Upper lobe of left lung (tissue), 6 donors: ENCODE measurements at regions not wholly inside any gene's neighbourhood (a gene's known extent, or its start where the extent isn't known, plus 50 kb on each side); places are given as distances from the start of the nearest gene placed in this dataset.

Source experiments
- ATAC-seq, 2 donors: fragments of 200-7000 bp; cut with Tn5 transposase; one replicate each; pipeline ENCODE4 v1.9.1; 2022; ENCODE audit warnings: mild to moderate bottlenecking in 2 of 2, moderate library complexity in 2 of 2; ENCODE audit not compliant: low FRiP score in 2 of 2
- DNase-seq, 2 donors: peaks; one replicate each; pipeline ENCODE4 v3.0.0-alpha.2; 2019 to 2020
- H3K27ac ChIP-seq, 4 donors: fragments of 200-600 bp; sonication (generic); one replicate each; pipeline ENCODE4 v1.5.1; 2016 to 2019
- H3K27me3 ChIP-seq, 4 donors: fragments of 200-600 bp; sonication (generic); one replicate each; pipeline ENCODE4 v1.5.1; 2017 to 2019
- H3K36me3 ChIP-seq, 4 donors: fragments of 200-600 bp; sonication (generic); one replicate each; pipeline ENCODE4 v1.5.1; 2016 to 2019
- H3K4me1 ChIP-seq, 4 donors: fragments of 200-600 bp; sonication (generic); one replicate each; pipeline ENCODE4 v1.5.1; 2018 to 2019
- H3K4me3 ChIP-seq, 4 donors: fragments of 200-600 bp; sonication (generic); one replicate each; pipeline ENCODE4 v1.5.1; 2017 to 2019; ENCODE audit warnings: mild to moderate bottlenecking in 2 of 4, moderate library complexity in 1 of 4
- H3K9me3 ChIP-seq, 4 donors: fragments of 200-600 bp; sonication (generic); one replicate each; pipeline ENCODE4 v1.5.1; 2018 to 2019
- CTCF ChIP-seq, 6 experiments: fragments of 450-650 bp in 4 of 6; fragments of 200-600 bp in 2 of 6; sonication (generic) in 2 of 6; IDR thresholded peaks; one replicate each; pipeline ENCODE4 v1.5.1; 2016 to 2019; ENCODE audit warnings: antibody characterized with exemption in 6 of 6
- EP300 ChIP-seq, 4 donors: sonication (generic); formaldehyde crosslinking; IDR thresholded peaks; one replicate each; pipeline ENCODE4 v1.5.1; 2017; ENCODE audit warnings: antibody characterized with exemption in 4 of 4, control low read depth in 2 of 4
- POLR2A ChIP-seq, 4 donors: fragments of 450-650 bp; IDR thresholded peaks; one replicate each; pipeline ENCODE4 v1.5.1; 2016 to 2017; ENCODE audit warnings: antibody characterized with exemption in 4 of 4, mild to moderate bottlenecking in 2 of 4
- POLR2AphosphoS5 ChIP-seq, 2 donors: sonication (generic); formaldehyde crosslinking; IDR thresholded peaks; one replicate each; pipeline ENCODE4 v1.5.1; 2017; ENCODE audit warnings: antibody characterized with exemption in 2 of 2
- WGBS, 2 donors: methylation state at CpG; one replicate each; pipeline ENCODE4 v1.1.5; 2017 to 2018; 5-methylcytosine and 5-hydroxymethylcytosine counted together
- donor health status: DM: no; HTN: no; CAD: no; lungs with moderate emphysema.
- donor health status: DM: no; HTN: yes; CAD: no; lungs with severe emphysema.

DNA sequence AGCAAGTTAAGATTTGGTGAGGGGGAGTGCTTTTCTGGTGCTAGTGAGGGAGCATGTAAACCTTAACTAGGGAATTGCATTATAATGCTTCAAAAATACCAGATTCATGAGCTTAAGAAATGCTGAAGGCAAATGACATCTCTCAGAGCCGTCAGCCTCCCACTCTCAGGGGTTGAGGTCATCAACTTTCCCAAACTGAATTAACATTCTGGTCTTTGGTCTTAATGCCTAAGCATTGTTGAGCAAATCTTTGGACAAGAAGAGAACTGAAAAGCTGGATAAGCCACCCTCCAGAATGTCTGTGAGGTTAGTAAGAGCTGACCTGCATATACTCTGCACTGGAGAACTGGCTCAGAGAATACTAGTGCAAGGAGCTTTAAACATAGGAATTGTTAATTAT is 124.9 kb upstream of the GAP43 start:
- TF ChIP-seq EP300 (IDR thresholded peaks at IDR 0.05) (no peak), CTCF (IDR thresholded peaks at IDR 0.05) (no peak), POLR2A (IDR thresholded peaks at IDR 0.05) (no peak), POLR2AphosphoS5 (IDR thresholded peaks at IDR 0.05) (no peak)
- no peak overlapping the region for H3K4me3 ChIP-seq
- DNase-seq: no peak

GRCh38 chr3:115498898-115499297 is 124.4 kb upstream of the GAP43 start:
- Histone ChIP-seq H3K27ac (no peak overlapping the region), H3K9me3 (no peaks in the 10 kb centered on the region), H3K4me3 (no peak overlapping the region), H3K36me3 (no peaks in the 10 kb centered on the region), H3K27me3 (no peaks in the 10 kb centered on the region), H3K4me1 (peaks cover 0 to 7% (median 0%) of the 10 kb centered on the region in 4 donors)
- TF ChIP-seq CTCF (IDR thresholded peaks at IDR 0.05) (no peak), POLR2A (IDR thresholded peaks at IDR 0.05) (no peak), POLR2AphosphoS5 (IDR thresholded peaks at IDR 0.05) (no peak), EP300 (IDR thresholded peaks at IDR 0.05) (no peak)
- no peak for DNase-seq
- ATAC-seq: no peak
- 53% methylated on average over 1 of the region's 1 CpG; no CpG with 5 or more reads in 1 of the 2 donors for WGBS, 2 donors

More for the DNA sequence above, 124.9 kb upstream of the GAP43 start:
- Histone ChIP-seq H3K27ac (no peak overlapping the region), H3K9me3 (no peaks in the 10 kb centered on the region), H3K4me1 (peaks cover 0 to 7% (median 0%) of the 10 kb centered on the region in 4 donors), H3K36me3 (no peaks in the 10 kb centered on the region), H3K27me3 (no peaks in the 10 kb centered on the region)
- WGBS, 2 donors: 75 to 88% methylated on average over 1 of the region's 1 CpG
- ATAC-seq: no peak

- Histone ChIP-seq H3K27me3 (no peaks in the 10 kb centered on the region), H3K9me3 (no peaks in the 10 kb centered on the region), H3K36me3 (no peaks in the 10 kb centered on the region), H3K27ac (no peak overlapping the region), H3K4me1 (peaks cover 0 to 7% (median 0%) of the 10 kb centered on the region in 4 donors), H3K4me3 (no peak overlapping the region)
- WGBS, 2 donors: 90 to 94% methylated on average over 3 of the region's 3 CpGs
- ATAC-seq: no peak
- no peak for DNase-seq
- TF ChIP-seq POLR2AphosphoS5 (IDR thresholded peaks at IDR 0.05) (no peak), POLR2A (IDR thresholded peaks at IDR 0.05) (no peak)
Observed at GRCh38 chr3:115499666-115500065, 123.6 kb upstream of the GAP43 start.

DNA sequence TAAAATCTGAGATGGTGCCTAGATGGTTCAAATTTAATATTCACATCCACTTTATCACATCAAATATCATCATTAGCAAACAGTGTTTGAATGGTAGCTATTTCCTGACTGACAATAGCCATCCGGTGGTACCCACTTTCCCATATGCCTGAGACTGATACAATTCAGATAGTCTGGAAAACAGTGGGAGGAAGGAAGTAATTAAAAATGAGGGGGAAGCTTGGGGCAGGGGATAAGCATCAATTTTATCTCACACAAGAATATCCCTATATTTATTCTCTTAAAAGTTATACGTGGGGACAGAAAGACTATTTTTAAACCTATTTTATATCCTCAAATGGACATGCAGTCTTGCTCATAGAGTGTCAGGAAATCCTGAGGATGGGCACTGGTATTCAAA is 122.5 kb upstream of the GAP43 start:
- ATAC-seq (no peak), DNase-seq (no peak)
- H3K9me3 ChIP-seq: no peaks in the 10 kb centered on the region
- TF ChIP-seq EP300 (IDR thresholded peaks at IDR 0.05) (no peak), CTCF (IDR thresholded peaks at IDR 0.05) (no peak), POLR2AphosphoS5 (IDR thresholded peaks at IDR 0.05) (no peak), POLR2A (IDR thresholded peaks at IDR 0.05) (no peak)
- WGBS, 2 donors: 18 to 22% methylated on average over 2 of the region's 2 CpGs
- H3K36me3 ChIP-seq: no peaks in the 10 kb centered on the region
- peaks cover 0 to 7% (median 0%) of the 10 kb centered on the region in 4 donors for H3K4me1 ChIP-seq
- no peaks in the 10 kb centered on the region for H3K27me3 ChIP-seq
- H3K4me3 ChIP-seq: no peak overlapping the region
- no peak overlapping the region for H3K27ac ChIP-seq

DNA sequence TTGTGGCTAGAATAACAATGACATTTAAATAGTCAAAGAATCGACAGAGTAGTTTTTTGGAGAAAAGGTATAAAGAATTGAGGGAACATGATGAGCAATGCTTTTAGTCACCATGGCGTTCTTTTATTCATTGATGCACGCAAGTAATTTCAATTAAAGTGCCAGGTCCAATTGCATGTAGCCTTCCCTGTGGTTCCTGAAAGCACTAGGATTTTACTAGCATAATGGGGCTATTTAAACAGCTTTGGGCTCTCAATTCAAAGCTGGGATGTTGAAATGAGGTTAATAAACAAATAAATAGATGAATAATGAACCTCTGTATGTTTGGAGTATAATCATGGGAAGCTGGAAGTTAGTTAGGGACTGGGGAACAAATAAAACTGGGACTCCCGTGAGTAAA is 121.2 kb upstream of the GAP43 start:
- Histone ChIP-seq H3K4me1 (peaks cover 0 to 7% (median 0%) of the 10 kb centered on the region in 4 donors), H3K27ac (no peak overlapping the region), H3K4me3 (no peak overlapping the region), H3K9me3 (no peaks in the 10 kb centered on the region), H3K36me3 (no peaks in the 10 kb centered on the region), H3K27me3 (no peaks in the 10 kb centered on the region)
- 80 to 87% methylated on average over 4 of the region's 4 CpGs for WGBS, 2 donors
- no peak for TF ChIP-seq EP300 (IDR thresholded peaks at IDR 0.05)
- TF ChIP-seq CTCF (IDR thresholded peaks at IDR 0.05): no peak
- no peak for TF ChIP-seq POLR2AphosphoS5 (IDR thresholded peaks at IDR 0.05)
- TF ChIP-seq POLR2A (IDR thresholded peaks at IDR 0.05): no peak
- no peak for ATAC-seq
- DNase-seq: no peak
